GM18520 (cell line): ENCODE measurements at regions not wholly inside any gene's neighbourhood (a gene's known extent, or its start where the extent isn't known, plus 50 kb on each side); places are given as distances from the start of the nearest gene placed in this dataset.
A peak's percentile ranks its signal among the peaks of the same experiment; 100 is the strongest.

ENCODE experiments used
- ATAC-seq: cut with Tn5 transposase; IDR thresholded peaks from one replicate; pipeline ENCODE4 v1.9.1; 2021; ENCODE audit not compliant: unreplicated experiment

- ATAC-seq, result no peak
Observed at GRCh38 chr4:152269448-152270191, 266.3 kb downstream of the FBXW7 start.

- no peak for ATAC-seq
Observed at GRCh38 chr4:152267811-152268210, 268.1 kb downstream of the FBXW7 start.

- no peak for ATAC-seq
Observed at GRCh38 chr4:152266831-152267480, 268.9 kb downstream of the FBXW7 start.

- ATAC-seq, result no peak
Observed at GRCh38 chr4:152265149-152265621, 270.7 kb downstream of the FBXW7 start.

- no peak for ATAC-seq
Observed at GRCh38 chr4:152264106-152264505, 271.8 kb downstream of the FBXW7 start.

- ATAC-seq, result no peak
Observed at GRCh38 chr4:152259866-152260265, 276.0 kb downstream of the FBXW7 start.

GRCh38 chr4:152258804-152259708 is 276.8 kb downstream of the FBXW7 start:
- no peak for ATAC-seq

- ATAC-seq, result no peak
Observed at GRCh38 chr4:152258391-152258790, 277.5 kb downstream of the FBXW7 start.

GRCh38 chr4:152257601-152258066 is 278.3 kb downstream of the FBXW7 start:
- no peak for ATAC-seq

GRCh38 chr4:152256996-152257395 is 278.9 kb downstream of the FBXW7 start:
- ATAC-seq, result no peak

GRCh38 chr4:152255437-152255836 is 280.5 kb downstream of the FBXW7 start:
- ATAC-seq, result peak; percentile 88

GRCh38 chr4:152248347-152248746 is 287.5 kb downstream of the FBXW7 start:
- ATAC-seq, result no peak

- ATAC-seq, result no peak
Observed at GRCh38 chr4:152247271-152247975, 288.5 kb downstream of the FBXW7 start.

GRCh38 chr4:152246659-152247058 is 289.2 kb downstream of the FBXW7 start:
- no peak for ATAC-seq

- ATAC-seq, result no peak
Observed at GRCh38 chr4:152245680-152246079, 290.2 kb downstream of the FBXW7 start.

GRCh38 chr4:152244659-152245058 is 291.2 kb downstream of the FBXW7 start:
- ATAC-seq, result no peak

- ATAC-seq, result no peak
Observed at GRCh38 chr4:152243896-152244595, 291.8 kb downstream of the FBXW7 start.

- no peak for ATAC-seq
Observed at GRCh38 chr4:152243206-152243605, 292.7 kb downstream of the FBXW7 start.

- no peak for ATAC-seq
Observed at GRCh38 chr4:152240232-152240631, 295.7 kb downstream of the FBXW7 start.

GRCh38 chr4:152239216-152239615 is 296.7 kb downstream of the FBXW7 start:
- ATAC-seq, result no peak
